ENCODE measurements at regions not wholly inside any gene's neighbourhood (a gene's known extent, or its start where the extent isn't known, plus 50 kb on each side); places are given as distances from the start of the nearest gene placed in this dataset.

DNA sequence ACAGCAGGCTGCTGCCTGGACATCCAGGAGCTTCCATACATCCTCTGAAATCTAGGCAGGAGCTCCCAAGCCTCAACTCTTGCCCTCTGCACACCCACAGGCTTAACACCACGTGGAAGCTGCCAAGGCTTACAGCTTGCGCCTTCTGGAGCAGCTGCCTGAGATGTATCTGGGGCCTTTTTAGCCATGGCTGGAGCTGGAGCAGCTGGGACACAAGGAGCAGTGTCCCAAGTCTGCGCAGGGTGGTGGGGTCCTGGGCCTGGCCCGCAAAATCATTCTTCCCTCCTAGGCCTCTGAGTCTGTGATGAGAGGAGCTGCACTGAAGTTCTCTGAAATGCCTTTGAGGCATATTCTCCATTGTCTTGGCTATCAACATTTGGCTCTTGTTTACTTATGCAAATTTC is 255.0 kb downstream of the DLL1 start (continued):
- TF ChIP-seq RAD21 (IDR thresholded peaks at IDR 0.05 in 1 of 2, conservative IDR thresholded peaks at IDR 0.05 in 1 of 2; ENCODE audit: low read depth in 2 of 2, low read length in 2 of 2), result no peak
- TF ChIP-seq SRF (IDR thresholded peaks at IDR 0.05; ENCODE audit: low read depth, low read length), result no peak
- TF ChIP-seq BCL11A (IDR thresholded peaks at IDR 0.05; ENCODE audit: low read depth in 2 of 2, low read length in 2 of 2), result no peak
- TF ChIP-seq TAF7 (optimal IDR thresholded peaks at IDR 0.05; ENCODE audit: borderline replicate concordance, low read depth, low read length), result no peak
- TF ChIP-seq MAX (IDR thresholded peaks at IDR 0.05), result peak; percentile 58; the same call in 1 of the 2 replicates
- no peak for TF ChIP-seq RXRA (IDR thresholded peaks at IDR 0.05; ENCODE audit: insufficient read depth, low read depth, low read length)
- TF ChIP-seq CBX8 (IDR thresholded peaks at IDR 0.05; ENCODE audit: borderline replicate concordance, low read depth, low read length), result no peak

Measured in H1 (cell line).